GM23338 (cell line): ENCODE measurements at regions not wholly inside any gene's neighbourhood (a gene's known extent, or its start where the extent isn't known, plus 50 kb on each side); places are given as distances from the start of the nearest gene placed in this dataset.

Experiments
- ATAC-seq: fragments of 200-7000 bp; cut with Tn5 transposase; 3 replicates; pipeline ENCODE4 v1.9.1; 2020
- DNase-seq: peaks from one replicate; pipeline ENCODE4 v3.0.0-alpha.2; 2015; ENCODE audit warnings: low spot score
- H2AFZ ChIP-seq: fragments of 200-600 bp; sonication (generic); 2 replicates; pipeline ENCODE4 v1.8.0; 2016; ENCODE audit warnings: antibody characterized with exemption, mild to moderate bottlenecking, moderate library complexity
- H3F3A ChIP-seq: fragments of 200-600 bp; sonication (generic); replicated peaks from 2 replicates; pipeline ENCODE4 v1.8.0; 2017; ENCODE audit warnings: antibody characterized with exemption, mixed run types, low read depth
- H3K27ac ChIP-seq: fragments of 200-600 bp; sonication (generic); 2 replicates; pipeline ENCODE4 v1.6.1; 2016; ENCODE audit warnings: low read depth
- H3K27me3 ChIP-seq: fragments of 200-600 bp; sonication (generic); 2 replicates; pipeline ENCODE4 v1.8.0; 2016; ENCODE audit warnings: mild to moderate bottlenecking, mixed run types, moderate library complexity; ENCODE audit not compliant: insufficient read depth
- H3K36me3 ChIP-seq: fragments of 200-600 bp; sonication (generic); 2 replicates; pipeline ENCODE4 v1.8.0; 2016; ENCODE audit warnings: mild to moderate bottlenecking; ENCODE audit not compliant: insufficient read depth
- H3K4me1 ChIP-seq: fragments of 200-600 bp; sonication (generic); 2 replicates; pipeline ENCODE4 v1.8.0; 2016; ENCODE audit warnings: mild to moderate bottlenecking, moderate library complexity; ENCODE audit not compliant: insufficient read depth
- H3K4me2 ChIP-seq: fragments of 200-600 bp; sonication (generic); 2 replicates; pipeline ENCODE4 v1.7.1; 2017; ENCODE audit warnings: mixed run types
- H3K4me3 ChIP-seq: fragments of 200-600 bp; sonication (generic); 2 replicates; pipeline ENCODE4 v1.6.1; 2016; ENCODE audit warnings: mixed run types
- H3K79me2 ChIP-seq: fragments of 200-600 bp; sonication (generic); replicated peaks from 2 replicates; pipeline ENCODE4 v1.8.0; 2017; ENCODE audit warnings: mild to moderate bottlenecking; ENCODE audit not compliant: insufficient read depth
- H3K9me2 ChIP-seq: fragments of 200-600 bp; sonication (generic); 2 replicates; pipeline ENCODE4 v1.8.0; 2017; ENCODE audit not compliant: insufficient read depth
- H4K20me1 ChIP-seq: fragments of 200-600 bp; sonication (generic); replicated peaks from 2 replicates; pipeline ENCODE4 v1.8.0; 2017; ENCODE audit warnings: mild to moderate bottlenecking; ENCODE audit not compliant: insufficient read depth
- H3K27ac Mint-ChIP-seq: 2 replicates; pipeline ENCODE4 v1.8.0; 2020; ENCODE audit warnings: inconsistent platforms, mild to moderate bottlenecking, moderate library complexity, mixed read lengths
- H3K27me3 Mint-ChIP-seq: 3 replicates; pipeline ENCODE4 v1.8.0; 2022; ENCODE audit warnings: low read depth, mild to moderate bottlenecking, moderate library complexity, mixed read lengths, inconsistent platforms; ENCODE audit not compliant: insufficient read depth, poor library complexity
- H3K36me3 Mint-ChIP-seq: 3 replicates; pipeline ENCODE4 v1.8.0; 2021; ENCODE audit warnings: low read depth, mild to moderate bottlenecking, inconsistent platforms, moderate library complexity, mixed read lengths
- H3K4me1 Mint-ChIP-seq: 3 replicates; pipeline ENCODE4 v1.8.0; 2020; ENCODE audit warnings: mild to moderate bottlenecking, inconsistent platforms, mixed read lengths
- H3K4me3 Mint-ChIP-seq: 3 replicates; pipeline ENCODE4 v1.8.0; 2021; ENCODE audit warnings: moderate library complexity, mild to moderate bottlenecking, inconsistent platforms, mixed read lengths
- H3K9me3 Mint-ChIP-seq: 3 replicates; pipeline ENCODE4 v1.8.0; 2020; ENCODE audit warnings: moderate library complexity, mild to moderate bottlenecking, inconsistent platforms, mixed read lengths
- CREB1 ChIP-seq: fragments of 250-450 bp; sonication (Bioruptor Pico); IDR thresholded peaks from 2 replicates; pipeline ENCODE4 v1.5.0; 2020; ENCODE audit warnings: low read depth, mild to moderate bottlenecking, moderate library complexity
- CTCF ChIP-seq, 2 experiments: fragments of 200-600 bp in 1 of 2; sonication (generic) in 1 of 2; conservative IDR thresholded peaks; 2 replicates each; pipeline versions ENCODE4 v1.5.1 to v1.6.1; 2016 to 2017; ENCODE audit warnings: antibody characterized with exemption in 2 of 2, low read depth in 2 of 2, mild to moderate bottlenecking in 2 of 2, moderate library complexity in 1 of 2
- ETS1 ChIP-seq: IDR thresholded peaks from 2 replicates; pipeline ENCODE4 v1.6.1; 2016; ENCODE audit warnings: antibody characterized with exemption
- EZH2 ChIP-seq: fragments of 200-600 bp; sonication (generic); IDR thresholded peaks from one replicate; pipeline ENCODE4 v1.8.0; 2017; ENCODE audit warnings: antibody characterized with exemption, mild to moderate bottlenecking, low read depth; ENCODE audit not compliant: unreplicated experiment
- EZH2phosphoT487 ChIP-seq: fragments of 200-600 bp; sonication (generic); IDR thresholded peaks from one replicate; pipeline ENCODE4 v1.8.1; 2018; ENCODE audit warnings: antibody characterized with exemption; ENCODE audit not compliant: unreplicated experiment
- JUNB ChIP-seq: IDR thresholded peaks from one replicate; pipeline ENCODE4 v1.6.1; 2016; ENCODE audit warnings: antibody characterized with exemption; ENCODE audit not compliant: unreplicated experiment
- NANOG ChIP-seq: IDR thresholded peaks from 2 replicates; pipeline ENCODE4 v1.6.1; 2016; ENCODE audit warnings: antibody characterized with exemption, borderline replicate concordance
- POLR2AphosphoS5 ChIP-seq: IDR thresholded peaks from 2 replicates; pipeline ENCODE4 v1.6.1; 2016; ENCODE audit warnings: antibody characterized with exemption, low read depth
- REST ChIP-seq: IDR thresholded peaks from one replicate; pipeline ENCODE4 v1.6.1; 2018; ENCODE audit warnings: antibody characterized with exemption; ENCODE audit not compliant: unreplicated experiment
- STAT1 ChIP-seq: IDR thresholded peaks from one replicate; pipeline ENCODE4 v1.6.1; 2016; ENCODE audit warnings: antibody characterized with exemption; ENCODE audit not compliant: unreplicated experiment
- ZNF114 ChIP-seq: fragments of 250-450 bp; sonication (Bioruptor Pico); IDR thresholded peaks from 2 replicates; pipeline ENCODE4 v1.5.0; 2020; ENCODE audit warnings: mild to moderate bottlenecking, moderate library complexity
- ZNF331 ChIP-seq: fragments of 250-450 bp; sonication (Bioruptor Pico); IDR thresholded peaks from 2 replicates; pipeline ENCODE4 v1.5.0; 2020; ENCODE audit warnings: low read depth, mild to moderate bottlenecking, moderate library complexity
- ZNF462 ChIP-seq: fragments of 250-450 bp; sonication (Bioruptor Pico); IDR thresholded peaks from 2 replicates; pipeline ENCODE4 v1.5.0; 2020; ENCODE audit warnings: mild to moderate bottlenecking, moderate library complexity

- Histone ChIP-seq H3K4me1 (0 out of 2 replicates have a peak, but pooled peaks cover 14% of the 10 kb centered on the region), H3K4me2 (peak overlapping the region; percentile 47; the same call in 1 of the 2 replicates), H3K27me3 (no peaks in the 10 kb centered on the region), H4K20me1 (no peaks in the 10 kb centered on the region), H3K27ac (no peak overlapping the region), H3K79me2 (no peaks in the 10 kb centered on the region), H3K9me2 (peaks cover 11% of the 10 kb centered on the region; the same call in 1 of the 2 replicates), H2AFZ (no peak overlapping the region), H3K36me3 (no peaks in the 10 kb centered on the region), H3F3A (no peaks in the 10 kb centered on the region), H3K4me3 (no peak overlapping the region)
- ATAC-seq (no peak), DNase-seq (no peak)
- TF ChIP-seq ZNF331 (CRISPR knock-in tag), result no peak
- no peak for TF ChIP-seq POLR2AphosphoS5
- no peak for TF ChIP-seq CTCF (conservative IDR thresholded peaks at IDR 0.05; ENCODE audit: low read depth in 2 of 2)
- TF ChIP-seq ZNF114 (CRISPR knock-in tag), result no peak
- TF ChIP-seq STAT1, result no peak
- TF ChIP-seq ZNF462 (CRISPR knock-in tag), result no peak
- no peak for TF ChIP-seq NANOG
- no peak for TF ChIP-seq REST
- no peak for TF ChIP-seq JUNB
- no peak for TF ChIP-seq CREB1
- no peak for TF ChIP-seq EZH2phosphoT487
- no peak for TF ChIP-seq ETS1
- no peak for TF ChIP-seq EZH2
- peaks cover 2% of the 10 kb centered on the region for H3K27me3 Mint-ChIP-seq
- no peak overlapping the region for H3K4me3 Mint-ChIP-seq
- no peak overlapping the region; the same call in 1 of the 2 replicates for H3K27ac Mint-ChIP-seq
- H3K36me3 Mint-ChIP-seq, result no peaks in the 10 kb centered on the region; the same call in 2 of the 3 replicates
- H3K9me3 Mint-ChIP-seq, result no peaks in the 10 kb centered on the region
- H3K4me1 Mint-ChIP-seq, result peaks cover 23% of the 10 kb centered on the region
Measured at GRCh38 chr2:220209751-220210150, 582.3 kb downstream of the SLC4A3 start.
